Neutrophil (primary cell): ENCODE measurements at regions not wholly inside any gene's neighbourhood (a gene's known extent, or its start where the extent isn't known, plus 50 kb on each side); places are given as distances from the start of the nearest gene placed in this dataset.

Experiments used
- H3K27ac ChIP-seq: fragments of 200-600 bp; sonication (generic); 2 replicates; pipeline ENCODE4 v1.5.1; 2016; ENCODE audit warnings: mild to moderate bottlenecking, moderate library complexity
- H3K27me3 ChIP-seq: fragments of 200-600 bp; sonication (generic); 2 replicates; pipeline ENCODE4 v1.6.0; 2016; ENCODE audit warnings: mild to moderate bottlenecking
- H3K36me3 ChIP-seq: fragments of 200-600 bp; sonication (generic); 2 replicates; pipeline ENCODE4 v1.5.1; 2017
- H3K4me1 ChIP-seq, 2 experiments: fragments of 200-600 bp in 1 of 2; sonication (generic) in 1 of 2; 1 replicate in 1 of 2; 2 replicates in 1 of 2; pipeline versions ENCODE4 v1.5.1 to v1.6.1; 2013 to 2016; ENCODE audit warnings: low read depth in 1 of 2, low read length in 1 of 2, mild to moderate bottlenecking in 1 of 2, moderate library complexity in 1 of 2; ENCODE audit not compliant: control insufficient read depth in 1 of 2, insufficient read depth in 1 of 2
- H3K4me3 ChIP-seq, 2 experiments: fragments of 200-600 bp in 1 of 2; sonication (generic) in 1 of 2; 1 replicate in 1 of 2; 2 replicates in 1 of 2; pipeline ENCODE4 v1.5.1; 2013 to 2016; ENCODE audit warnings: low read depth in 1 of 2, low read length in 1 of 2, mild to moderate bottlenecking in 1 of 2, moderate library complexity in 1 of 2
- H3K9me3 ChIP-seq: fragments of 200-600 bp; sonication (generic); 2 replicates; pipeline ENCODE4 v1.5.1; 2016
- CTCF ChIP-seq: fragments of 200-600 bp; sonication (generic); IDR thresholded peaks from 2 replicates; pipeline ENCODE4 v1.5.1; 2016; ENCODE audit warnings: antibody characterized with exemption

DNA sequence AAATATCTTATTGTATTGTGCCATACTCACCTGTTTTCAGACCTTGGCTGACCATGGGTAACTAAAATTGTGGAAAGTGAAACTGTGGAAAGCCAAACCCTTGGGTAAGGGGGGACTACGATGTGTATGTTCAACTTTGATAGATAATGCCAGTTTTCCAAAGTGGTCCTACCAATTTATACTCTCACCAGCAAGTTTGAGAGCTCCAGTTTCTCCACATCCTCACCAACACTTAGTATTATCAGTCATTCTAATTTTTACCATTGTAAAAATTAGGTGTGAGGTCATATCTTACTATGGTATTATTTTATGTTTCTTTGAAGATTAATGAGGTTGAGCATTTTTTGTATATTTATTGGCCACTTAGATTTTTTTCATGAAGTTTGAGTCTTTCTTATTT lies 346.9 kb upstream of the PODXL start:
- no peak overlapping the region for H3K4me3 ChIP-seq
- peaks cover 19% of the 10 kb centered on the region for H3K27me3 ChIP-seq
- H3K4me1 ChIP-seq: no peaks in the 10 kb centered on the region
- TF ChIP-seq CTCF: no peak
- H3K9me3 ChIP-seq: no peaks in the 10 kb centered on the region
- no peaks in the 10 kb centered on the region for H3K36me3 ChIP-seq
- H3K27ac ChIP-seq: no peak overlapping the region

GRCh38 chr7:131900785-131901287 lies 344.4 kb upstream of the PODXL start:
- H3K4me1 ChIP-seq: no peaks in the 10 kb centered on the region
- TF ChIP-seq CTCF: no peak
- H3K4me3 ChIP-seq: no peak overlapping the region
- H3K27me3 ChIP-seq: no peaks in the 10 kb centered on the region
- H3K27ac ChIP-seq: no peak overlapping the region
- no peaks in the 10 kb centered on the region for H3K9me3 ChIP-seq
- H3K36me3 ChIP-seq: no peaks in the 10 kb centered on the region

DNA sequence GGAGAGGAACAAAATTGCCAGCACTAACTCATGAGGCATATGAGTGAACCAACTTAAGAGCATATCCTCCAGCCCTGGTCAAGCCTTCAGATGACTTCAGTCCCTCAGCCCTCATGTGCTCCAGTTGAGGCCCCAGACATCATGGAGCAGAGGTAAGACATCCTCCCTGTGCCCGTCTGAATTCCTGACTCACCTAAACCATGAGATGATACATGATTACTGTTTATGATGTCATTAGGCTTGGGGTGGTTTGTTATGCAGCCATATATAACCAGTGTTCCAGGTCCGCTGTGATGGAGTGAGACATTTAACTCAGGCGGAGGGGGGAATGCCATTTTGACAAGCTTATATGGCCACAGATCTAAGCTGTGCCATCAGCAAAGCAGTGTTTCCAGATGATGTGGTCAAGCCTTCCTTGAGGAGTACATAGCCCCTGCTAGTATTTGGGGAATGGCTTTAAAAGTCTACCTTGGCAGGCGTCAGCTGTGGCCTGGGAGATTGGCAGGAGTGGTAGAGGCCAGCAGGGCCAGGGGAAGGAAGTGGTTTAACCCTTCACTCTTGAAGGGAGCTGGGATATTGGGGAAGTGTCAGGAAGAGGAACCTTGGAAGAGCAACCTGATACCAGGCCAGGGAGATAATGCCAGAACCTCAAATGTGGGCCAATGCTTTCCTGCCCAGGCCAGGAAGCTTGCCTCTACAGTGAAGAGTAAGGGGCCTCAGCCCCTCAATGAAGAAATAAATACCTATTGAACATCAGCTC lies 343.0 kb upstream of the PODXL start:
- Histone ChIP-seq H3K27ac (no peak overlapping the region), H3K36me3 (no peaks in the 10 kb centered on the region), H3K4me3 (no peak overlapping the region), H3K4me1 (no peaks in the 10 kb centered on the region), H3K9me3 (no peaks in the 10 kb centered on the region), H3K27me3 (no peaks in the 10 kb centered on the region)
- no peak for TF ChIP-seq CTCF

GRCh38 chr7:131898418-131898817 lies 342.0 kb upstream of the PODXL start:
- no peaks in the 10 kb centered on the region for H3K27me3 ChIP-seq
- no peaks in the 10 kb centered on the region for H3K9me3 ChIP-seq
- TF ChIP-seq CTCF: no peak
- no peaks in the 10 kb centered on the region for H3K36me3 ChIP-seq
- H3K4me3 ChIP-seq: no peak overlapping the region
- H3K27ac ChIP-seq: no peak overlapping the region
- H3K4me1 ChIP-seq: no peaks in the 10 kb centered on the region

GRCh38 chr7:131897790-131898165 lies 341.4 kb upstream of the PODXL start:
- Histone ChIP-seq H3K4me3 (no peak overlapping the region), H3K4me1 (no peaks in the 10 kb centered on the region), H3K27ac (no peak overlapping the region), H3K36me3 (no peaks in the 10 kb centered on the region), H3K27me3 (no peaks in the 10 kb centered on the region), H3K9me3 (no peaks in the 10 kb centered on the region)
- TF ChIP-seq CTCF: no peak
